HG03439 (cell line): ENCODE measurements at regions not wholly inside any gene's neighbourhood (a gene's known extent, or its start where the extent isn't known, plus 50 kb on each side); places are given as distances from the start of the nearest gene placed in this dataset.

Experiments used
- ATAC-seq: cut with Tn5 transposase; IDR thresholded peaks from one replicate; pipeline ENCODE4 v1.9.1; 2021; ENCODE audit warnings: mild to moderate bottlenecking, moderate library complexity; ENCODE audit not compliant: unreplicated experiment

GRCh38 chr9:1462626-1463308 lies 412.6 kb downstream of the DMRT2 start:
- no peak for ATAC-seq

DNA sequence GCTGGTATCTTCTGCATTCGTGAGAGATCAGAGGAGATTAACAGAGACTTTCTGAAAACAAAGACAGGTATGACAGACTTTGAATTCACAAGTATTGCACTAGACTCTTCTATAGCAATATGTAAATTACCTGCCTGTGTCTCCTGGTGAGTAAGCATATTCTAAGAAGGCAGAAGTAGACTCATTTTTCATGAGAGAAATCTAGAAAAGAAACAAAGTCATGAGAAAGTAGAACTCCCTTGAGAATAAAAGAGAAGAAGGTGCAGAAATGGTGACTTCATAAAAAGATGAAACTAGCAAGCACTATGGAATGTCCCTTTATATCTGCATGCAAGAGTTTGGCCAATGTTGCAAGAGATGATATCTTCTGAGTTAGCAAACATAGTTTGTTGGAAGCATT lies 419.8 kb downstream of the DMRT2 start:
- ATAC-seq: peak; percentile 95

DNA sequence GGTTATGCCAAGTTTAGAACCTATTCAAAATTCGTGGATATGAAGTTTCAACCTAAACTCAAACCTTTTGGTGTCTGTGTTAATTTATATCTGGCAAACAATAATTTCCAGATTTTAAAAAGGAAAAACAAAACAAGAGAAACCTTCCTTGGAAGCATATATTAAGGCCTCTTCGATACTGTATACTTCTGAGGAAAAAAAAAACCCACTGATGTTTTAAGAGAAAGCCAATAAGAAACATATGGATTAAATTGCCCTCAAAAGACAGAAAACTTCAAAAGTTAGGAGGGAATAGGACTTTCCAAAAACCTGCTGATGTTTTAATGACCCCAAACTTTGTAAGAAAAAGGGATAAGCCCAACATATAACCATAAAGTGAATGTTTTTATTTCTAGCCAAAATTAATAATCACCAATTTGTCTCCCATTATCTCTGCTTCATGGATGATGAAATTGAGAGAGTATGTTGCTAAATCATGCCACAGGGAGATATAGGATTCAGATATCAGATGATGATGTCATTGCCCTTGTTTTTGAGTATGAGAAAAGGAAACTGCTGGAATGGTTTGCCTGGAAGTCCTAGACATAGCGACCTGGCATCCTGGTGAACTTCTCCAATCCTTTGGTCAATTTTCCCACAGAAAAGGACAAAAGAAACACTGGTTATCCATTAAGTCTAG lies 423.9 kb downstream of the DMRT2 start:
- no peak for ATAC-seq

DNA sequence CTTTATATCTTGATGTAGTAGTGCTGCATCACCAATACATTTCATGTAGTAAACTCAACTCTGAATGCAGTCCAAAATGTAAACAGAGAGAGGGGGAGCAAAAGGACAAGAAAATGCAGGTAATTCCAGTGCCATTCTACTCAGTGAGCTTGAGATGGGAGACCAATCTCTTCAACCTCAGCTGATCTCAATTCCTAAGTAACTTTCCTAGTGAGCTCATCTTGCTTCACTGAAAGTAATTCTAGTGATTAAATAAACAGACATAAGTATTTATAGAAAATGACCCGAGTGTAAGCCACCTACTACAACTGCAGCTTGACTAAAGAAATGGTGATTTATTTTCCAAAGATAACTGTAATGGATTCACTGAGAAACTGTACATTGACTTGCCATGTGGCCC lies 424.5 kb downstream of the DMRT2 start:
- ATAC-seq: no peak

DNA sequence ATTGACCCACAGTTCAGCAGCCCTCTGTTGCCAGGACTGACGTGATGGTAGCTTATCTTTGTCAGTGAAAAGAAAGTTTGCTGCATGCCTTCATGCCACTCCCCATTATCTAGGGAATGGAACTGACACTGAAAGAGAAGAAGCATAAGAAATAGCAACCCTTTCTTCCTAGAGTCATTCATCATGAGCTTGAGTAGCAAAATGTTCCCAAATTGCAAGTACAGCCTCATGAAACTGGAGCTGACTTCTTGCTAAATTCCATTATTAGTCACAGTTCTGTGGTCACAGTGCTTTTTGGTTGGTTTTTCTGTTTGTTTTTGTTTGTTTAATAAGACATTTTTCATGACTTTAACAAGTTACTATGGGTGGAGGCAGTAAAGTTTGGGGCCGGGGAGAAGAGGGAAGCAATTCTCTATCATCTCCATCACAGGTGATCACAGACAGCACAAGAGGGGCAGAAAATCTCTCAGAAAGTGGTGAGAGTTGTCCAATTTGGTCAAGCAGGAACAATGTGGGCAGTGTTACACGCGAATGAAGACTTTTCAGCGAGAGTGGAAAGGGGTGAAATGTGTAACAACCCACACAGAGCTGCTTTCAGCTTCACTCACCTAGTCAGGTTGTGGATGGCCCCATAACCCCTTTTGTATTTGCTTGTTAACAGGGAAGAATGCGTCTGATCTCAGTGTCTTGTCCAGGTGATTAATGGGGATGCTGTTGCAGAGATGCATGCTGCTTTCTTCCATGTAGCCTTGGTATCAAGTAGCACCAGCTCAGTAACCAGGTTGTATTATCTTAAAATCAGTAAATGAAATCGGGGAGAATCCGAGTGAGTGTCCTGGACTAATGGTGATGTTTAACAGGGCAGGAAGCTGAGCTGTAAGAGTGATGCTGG lies 440.4 kb downstream of the DMRT2 start:
- ATAC-seq: peak; percentile 90

GRCh38 chr9:1492156-1492555 lies 442.0 kb downstream of the DMRT2 start:
- ATAC-seq: no peak

GRCh38 chr9:1495282-1496030 lies 445.3 kb downstream of the DMRT2 start:
- ATAC-seq: no peak

- ATAC-seq: no peak
These were observed 455.3 kb downstream of the DMRT2 start for GRCh38 chr9:1505489-1505888.

- no peak for ATAC-seq
These were observed 460.6 kb downstream of the DMRT2 start for GRCh38 chr9:1510712-1511111.

DNA sequence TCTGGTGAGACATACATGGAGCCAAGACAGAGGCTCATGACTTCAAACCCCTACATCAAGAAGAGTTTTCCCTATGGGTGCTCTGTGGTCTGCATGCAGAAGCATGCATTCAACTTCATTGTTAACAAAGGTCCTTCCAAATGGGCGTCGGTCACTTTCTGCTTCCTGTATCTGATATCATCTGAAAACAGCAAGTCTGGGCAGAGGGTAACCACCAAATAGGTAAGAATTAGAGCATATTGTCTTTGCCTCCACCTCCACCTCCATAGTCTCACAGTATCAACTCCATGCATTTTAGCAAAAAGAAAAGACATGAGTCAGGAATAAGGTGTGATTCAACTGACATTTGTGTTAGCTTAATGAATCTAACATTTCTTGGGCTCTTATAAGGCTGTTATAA lies 462.9 kb downstream of the DMRT2 start:
- no peak for ATAC-seq

DNA sequence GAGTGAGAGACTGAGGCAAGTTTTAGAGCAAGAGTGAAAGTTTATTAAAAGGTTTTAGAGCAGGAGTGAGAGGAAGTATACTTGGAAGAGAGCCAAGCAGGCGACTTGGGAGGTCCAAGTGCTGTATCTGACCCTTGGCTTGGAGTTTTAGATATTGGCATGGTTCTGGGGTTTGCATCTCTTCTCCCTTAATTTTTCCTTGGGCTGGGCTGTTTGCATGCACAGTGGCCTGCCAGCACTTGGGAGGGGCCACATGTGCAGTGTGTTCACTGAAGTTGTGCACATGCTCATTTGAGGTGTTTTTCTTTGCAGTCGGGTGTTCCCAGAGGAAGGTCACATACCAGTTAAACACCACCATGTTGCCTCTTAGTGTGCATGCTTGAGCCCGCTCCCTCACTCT lies 464.1 kb downstream of the DMRT2 start:
- no peak for ATAC-seq

DNA sequence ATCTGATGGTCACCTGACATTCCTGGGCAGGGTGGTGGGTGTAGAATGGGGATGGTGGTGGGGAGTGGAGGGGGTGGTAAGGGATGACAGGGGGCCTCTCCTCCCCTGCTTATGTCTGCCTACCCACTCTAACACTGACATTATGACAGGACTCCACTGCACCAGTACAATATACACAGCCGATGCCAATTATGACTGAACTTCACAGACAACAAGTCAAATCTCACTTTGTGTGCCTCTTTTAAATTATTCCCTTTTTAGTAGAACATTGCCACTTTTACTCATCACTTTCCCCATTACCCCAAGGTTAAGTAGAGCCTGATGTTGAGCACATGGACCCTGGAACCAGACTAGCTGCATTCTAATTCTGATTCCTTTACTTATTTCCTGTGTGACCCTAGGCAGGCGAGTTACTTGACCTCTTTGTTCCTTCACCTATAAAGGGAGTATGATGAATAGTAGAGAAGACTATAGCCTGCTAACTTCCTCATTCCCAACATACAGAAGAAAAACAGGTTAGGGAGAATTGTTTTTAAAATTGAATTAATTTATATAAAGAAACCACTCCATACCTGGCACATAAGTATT lies 464.7 kb downstream of the DMRT2 start:
- ATAC-seq: no peak

DNA sequence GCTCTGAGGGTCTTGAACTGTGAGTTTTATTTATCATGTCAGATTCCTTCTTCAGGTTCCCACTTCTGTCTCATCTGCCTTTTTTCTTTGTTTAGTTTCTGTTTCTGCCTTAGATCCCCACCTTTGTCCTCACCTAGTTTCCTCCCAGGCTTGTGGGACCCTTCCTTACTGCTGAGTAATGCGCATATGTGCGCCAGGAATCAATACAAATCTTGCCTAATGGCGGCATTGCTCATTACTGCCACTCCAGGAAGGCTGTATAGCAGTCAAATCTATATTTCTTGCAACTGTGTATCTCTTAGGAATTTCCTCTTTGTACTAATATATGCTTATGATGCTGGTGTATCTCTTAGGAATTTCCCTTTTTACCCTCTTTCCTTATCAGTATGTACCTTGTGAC lies 465.4 kb downstream of the DMRT2 start:
- no peak for ATAC-seq

- no peak for ATAC-seq
These were observed 471.4 kb downstream of the DMRT2 start for GRCh38 chr9:1521547-1521946.

- no peak for ATAC-seq
These were observed 472.1 kb downstream of the DMRT2 start for GRCh38 chr9:1522219-1522767.

DNA sequence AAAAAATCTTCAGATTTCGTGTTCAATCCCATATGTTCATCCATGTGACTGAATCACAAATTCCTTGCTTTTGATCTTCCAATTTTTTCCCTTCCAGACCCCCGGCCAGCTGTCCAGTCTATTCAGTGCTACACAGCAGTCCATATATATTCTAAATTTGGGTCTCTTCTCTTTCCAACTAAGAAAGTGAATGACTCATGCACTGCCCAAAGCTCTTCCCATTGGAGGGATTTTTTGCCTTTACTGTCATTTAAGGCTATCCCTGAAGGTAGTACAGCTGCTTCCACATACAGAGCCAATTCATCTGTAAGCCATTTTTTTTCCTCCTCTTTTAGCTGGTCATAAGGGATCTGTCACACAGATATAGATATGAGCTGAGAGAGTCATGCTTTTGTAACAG lies 478.3 kb downstream of the DMRT2 start:
- ATAC-seq: no peak

GRCh38 chr9:1530696-1531095 lies 480.5 kb downstream of the DMRT2 start:
- ATAC-seq: no peak

- ATAC-seq: no peak
These were observed 481.3 kb downstream of the DMRT2 start for GRCh38 chr9:1531424-1531823.

- ATAC-seq: no peak
These were observed 482.0 kb downstream of the DMRT2 start for GRCh38 chr9:1532171-1532570.

DNA sequence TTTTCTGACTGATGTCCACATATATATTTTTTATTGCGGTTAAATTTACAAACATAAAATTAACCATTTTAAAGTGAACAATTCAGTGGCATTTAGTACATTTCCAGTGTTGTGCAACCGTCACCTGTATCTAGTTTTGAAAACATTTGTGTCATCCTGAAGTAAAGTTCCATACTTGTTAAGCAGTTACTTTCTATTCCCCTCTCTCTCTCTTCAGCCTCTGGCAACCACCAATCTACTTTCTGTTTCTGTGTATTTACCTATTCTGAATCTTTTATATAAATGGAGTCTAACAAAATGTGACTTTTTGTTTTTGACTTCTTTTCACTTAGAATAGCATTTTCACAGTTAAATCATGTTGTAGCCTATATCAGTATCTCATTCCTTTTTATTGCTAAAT lies 480.1 kb upstream of the SMARCA2 start:
- no peak for ATAC-seq
